NOMO-1 treated with DMSO at 0.1 percent for 48 hours (cell line): ENCODE measurements at regions not wholly inside any gene's neighbourhood (a gene's known extent, or its start where the extent isn't known, plus 50 kb on each side); places are given as distances from the start of the nearest gene placed in this dataset.

Source experiments
- DNase-seq: peaks from one replicate; lab custom pipeline; 2025; ENCODE audit not compliant: unreplicated experiment; lab: John Stamatoyannopoulos, UW

DNA sequence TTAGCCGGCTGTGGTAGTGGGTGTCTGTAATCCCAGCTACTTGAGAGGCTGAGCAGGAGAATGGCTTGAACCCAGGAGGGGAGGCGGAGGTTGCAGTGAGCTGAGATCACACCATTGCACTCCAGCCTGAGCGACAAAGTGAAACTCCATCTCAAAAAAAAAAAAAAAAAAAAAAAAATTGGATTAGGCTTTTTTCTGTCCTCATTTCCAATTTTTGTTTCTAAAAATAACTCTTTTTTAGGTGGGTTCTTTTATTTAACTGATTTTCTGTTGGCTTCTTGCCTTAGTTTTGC is 863.7 kb downstream of the LRFN5 start:
- DNase-seq = no peak

DNA sequence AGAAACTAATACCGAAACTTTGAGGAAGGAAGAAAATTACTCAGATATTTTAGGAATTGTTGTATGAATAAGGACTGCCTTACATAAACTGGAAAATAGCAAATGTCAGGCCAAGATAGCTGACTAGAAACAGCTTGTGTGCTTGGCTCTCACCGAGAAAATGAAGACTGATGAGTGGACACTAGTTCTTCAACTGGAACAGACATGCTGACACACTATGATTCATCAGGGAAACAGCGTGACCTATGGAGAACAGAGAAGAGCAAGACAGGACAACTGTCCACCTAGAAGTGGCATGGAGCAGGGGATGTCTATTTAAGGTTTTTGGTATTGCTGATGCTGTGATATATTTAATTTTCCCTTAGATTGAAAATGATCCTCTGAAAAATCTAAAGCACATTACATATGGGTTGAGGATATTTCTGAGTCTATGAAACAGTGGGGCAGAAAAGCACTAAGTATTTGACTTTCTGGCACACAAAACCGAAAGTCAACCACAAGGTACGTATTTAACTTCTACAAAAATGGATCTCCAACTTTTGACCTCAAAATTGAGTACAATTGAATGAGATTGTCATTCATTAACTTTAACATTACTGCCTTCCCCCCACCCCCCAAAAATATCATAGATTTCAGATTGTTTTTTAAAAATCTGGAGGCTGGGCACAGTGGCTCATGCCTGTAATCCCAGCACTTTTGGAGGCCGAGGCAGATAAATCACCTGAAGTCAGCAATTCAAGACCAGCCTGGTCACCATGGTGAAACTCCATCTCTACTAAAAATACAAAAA is 863.2 kb downstream of the LRFN5 start:
- DNase-seq = no peak

DNA sequence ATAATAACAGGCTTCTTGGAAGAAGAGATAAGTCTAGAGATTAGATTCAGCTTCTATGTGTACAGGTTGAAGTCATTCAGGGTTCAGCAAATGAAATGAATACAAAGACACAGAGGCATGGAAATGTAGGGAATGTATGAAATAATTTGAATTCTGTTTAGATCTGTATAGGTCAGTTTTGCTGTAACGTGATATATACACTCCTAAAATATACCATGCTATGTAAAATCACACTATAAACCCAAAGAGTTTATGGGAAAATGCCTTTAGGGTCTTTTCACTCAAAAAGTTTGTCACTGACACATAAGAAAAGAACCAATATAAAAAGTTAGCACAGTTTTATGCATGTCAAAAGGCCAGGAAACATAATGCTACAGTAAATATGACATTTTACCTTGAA is 854.0 kb downstream of the LRFN5 start:
- DNase-seq = no peak

DNA sequence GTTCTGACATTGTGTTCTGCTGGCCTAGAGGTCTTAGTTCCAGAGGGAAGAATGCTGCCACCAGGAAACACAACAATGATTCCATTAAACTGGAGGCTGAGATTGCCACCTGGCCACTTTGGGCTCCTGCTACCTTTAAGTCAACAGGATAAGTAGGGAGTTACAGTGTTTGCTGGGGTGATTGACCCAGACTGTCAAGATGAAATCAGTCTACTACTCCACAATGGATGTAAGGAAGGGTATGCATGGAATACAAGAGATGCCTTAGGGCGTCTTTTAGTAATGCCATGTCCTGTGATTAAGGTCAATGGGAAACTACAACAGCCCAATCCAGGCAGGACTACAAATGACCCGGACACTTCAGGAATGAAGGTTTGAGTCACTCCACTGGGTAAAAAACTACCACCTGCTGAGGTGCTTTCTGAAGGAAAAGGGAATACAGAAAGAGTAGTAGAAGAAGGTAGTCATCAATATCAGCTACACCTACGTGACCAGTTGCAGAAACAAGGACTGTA is 852.6 kb downstream of the LRFN5 start:
- DNase-seq = no peak

DNA sequence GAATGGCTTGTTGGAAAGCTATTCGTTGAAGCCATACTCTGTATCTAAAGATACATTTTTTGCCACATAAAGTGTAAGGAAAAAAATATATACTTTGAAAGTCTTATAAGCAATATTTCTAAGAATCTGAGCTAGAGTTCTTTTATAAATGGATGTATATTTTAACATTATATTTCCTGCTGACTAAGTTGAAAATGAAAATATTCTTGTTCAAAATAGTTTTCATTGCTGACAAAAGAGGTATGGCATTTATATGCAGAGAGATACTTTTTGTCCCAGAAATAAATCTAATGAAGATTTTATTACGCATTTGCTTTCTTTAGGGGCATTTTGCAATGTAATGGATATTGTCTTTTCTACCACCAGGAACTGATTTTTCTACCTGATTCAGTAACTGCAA is 834.9 kb downstream of the LRFN5 start:
- DNase-seq = no peak

DNA sequence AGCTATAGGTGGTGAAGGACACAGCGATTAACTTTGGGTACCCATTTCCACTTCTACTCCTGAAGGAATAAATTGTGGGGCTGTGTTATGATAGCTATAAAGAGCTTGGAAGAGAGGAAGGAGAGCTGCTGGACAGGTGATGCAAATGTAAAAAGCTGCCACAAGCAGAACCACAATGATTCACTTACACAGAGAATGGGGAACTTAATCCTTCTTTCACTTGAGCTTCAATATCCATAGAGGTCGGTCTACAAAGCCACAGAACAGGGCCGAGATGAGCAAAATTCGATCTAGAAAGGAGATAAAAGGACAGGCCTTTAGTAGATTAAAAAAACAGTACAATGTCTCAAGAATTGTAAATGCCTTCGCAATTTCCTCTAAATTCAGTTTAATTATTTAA is 831.1 kb downstream of the LRFN5 start:
- DNase-seq = peak; percentile 82

DNA sequence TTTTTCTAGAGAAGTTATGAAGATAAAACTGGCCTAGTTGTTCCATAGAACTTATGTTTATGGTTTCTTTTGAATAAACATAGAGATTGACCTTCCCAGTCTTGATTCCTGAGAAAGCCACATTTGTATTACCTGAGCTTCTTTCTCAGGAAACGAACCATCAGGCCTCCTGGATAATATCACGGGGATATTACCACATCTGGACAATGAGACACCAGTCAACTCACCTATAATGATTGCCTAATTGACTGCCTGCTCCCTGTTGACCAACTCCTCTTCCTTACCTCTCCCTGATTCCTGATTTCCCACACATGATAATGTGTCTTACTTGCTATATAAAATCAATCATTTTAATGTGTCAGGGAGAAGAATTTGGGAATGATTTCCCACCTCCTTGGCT is 822.7 kb downstream of the LRFN5 start:
- DNase-seq = no peak

DNA sequence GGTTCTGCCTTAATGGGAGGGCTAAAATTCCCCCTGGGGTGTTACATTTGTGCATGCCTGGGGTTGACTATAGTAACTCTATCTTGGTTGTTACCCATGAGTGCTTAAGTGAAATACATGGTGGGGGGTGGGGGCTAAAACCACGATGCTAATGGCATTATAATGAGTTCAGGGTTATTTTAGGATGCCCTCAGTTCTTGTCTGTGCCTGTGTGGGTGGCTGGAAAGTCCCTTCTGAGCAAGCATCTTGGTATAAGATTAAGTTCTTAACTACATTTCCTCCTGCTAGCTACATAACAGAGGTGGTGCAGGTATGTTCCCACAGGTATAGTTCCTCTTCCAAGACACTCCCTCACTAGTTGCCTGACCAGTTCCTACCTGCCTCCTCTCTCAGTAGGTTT is 822.3 kb downstream of the LRFN5 start:
- DNase-seq = no peak

DNA sequence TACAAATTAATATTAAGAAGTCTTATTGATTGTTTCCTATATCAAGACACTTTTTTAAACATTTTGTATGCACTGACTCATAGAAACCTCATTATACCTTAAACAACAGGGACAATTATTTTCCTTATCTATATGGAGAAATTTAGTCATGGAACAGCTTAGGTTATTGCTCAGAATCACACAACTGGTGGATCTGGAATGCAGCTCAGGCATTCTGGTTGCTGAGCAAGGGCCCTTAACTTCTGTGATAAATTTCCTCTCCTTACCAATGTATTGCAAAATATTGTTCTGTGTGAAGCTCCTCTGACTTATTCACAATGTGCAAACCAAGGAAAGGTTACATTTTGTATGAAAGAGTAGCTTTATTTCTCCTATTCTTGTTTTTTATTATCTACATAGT is 817.8 kb downstream of the LRFN5 start:
- no peak for DNase-seq

DNA sequence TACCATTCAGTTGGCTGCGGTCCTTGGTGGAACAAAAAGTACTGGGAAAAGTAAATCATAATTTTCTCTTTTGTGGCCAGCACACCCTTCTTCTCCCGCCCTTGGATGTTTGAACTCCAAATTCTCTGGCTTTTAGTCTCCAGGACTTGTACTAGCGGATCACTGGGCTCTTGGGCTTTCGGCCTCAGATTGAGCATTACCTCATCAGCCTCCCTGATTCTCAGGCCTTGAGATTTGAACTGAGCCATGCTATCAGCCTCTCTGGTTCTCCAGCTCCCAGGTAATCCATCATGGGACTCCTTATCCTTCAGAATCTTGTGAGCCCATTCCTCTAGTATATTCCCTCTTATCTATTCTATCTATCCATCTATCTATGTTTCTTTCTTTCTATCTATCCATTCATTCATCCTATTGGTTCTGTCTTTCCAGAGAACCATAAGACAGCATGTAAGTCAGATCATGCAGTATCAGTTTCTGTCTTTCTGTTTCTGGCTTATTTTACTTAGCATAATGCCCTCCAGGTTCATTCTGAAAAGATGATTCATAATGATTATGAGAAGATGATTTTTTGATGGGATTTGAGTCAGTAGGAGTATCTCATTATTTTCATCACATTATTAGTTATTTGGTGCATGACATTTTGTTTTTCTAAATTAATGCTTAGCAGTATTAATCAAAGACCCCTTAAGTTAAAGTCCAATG is 814.9 kb downstream of the LRFN5 start:
- no peak for DNase-seq

DNA sequence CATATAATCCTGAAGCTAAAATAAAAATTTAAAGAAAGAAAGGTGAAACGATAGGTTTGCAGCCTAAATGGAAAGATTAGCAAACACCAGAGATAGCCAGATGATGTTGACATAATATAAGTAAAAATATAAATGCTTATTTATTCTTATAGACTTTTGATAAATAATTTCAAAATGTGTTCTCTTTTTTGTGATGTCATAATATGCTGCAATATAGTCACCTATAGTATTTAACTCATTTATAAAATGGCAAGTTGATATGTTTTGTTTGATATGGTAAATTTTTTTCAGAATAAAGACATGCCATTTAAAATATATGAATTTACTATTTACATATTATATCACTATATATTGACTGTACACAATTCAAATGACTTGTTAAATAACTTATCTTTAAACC is 813.4 kb downstream of the LRFN5 start:
- no peak for DNase-seq

DNA sequence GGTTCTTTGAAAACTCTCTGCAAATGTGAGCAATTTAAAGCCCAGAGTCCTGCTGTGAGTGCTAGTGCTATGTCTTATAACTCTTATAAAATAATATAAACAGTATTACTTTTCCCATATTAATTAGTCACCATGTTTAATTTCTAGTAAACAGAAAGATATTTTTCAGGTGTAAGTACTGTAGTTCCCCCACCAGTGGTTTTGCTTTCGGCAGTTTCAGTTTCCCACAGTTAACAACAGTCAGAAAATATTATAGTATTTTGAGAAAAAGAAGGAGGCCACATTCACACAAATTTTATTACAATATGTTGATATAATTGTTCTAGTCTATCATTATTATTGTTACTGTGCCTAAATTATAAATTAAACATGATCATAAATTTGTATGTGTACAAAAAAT is 800.5 kb downstream of the LRFN5 start:
- DNase-seq = no peak

DNA sequence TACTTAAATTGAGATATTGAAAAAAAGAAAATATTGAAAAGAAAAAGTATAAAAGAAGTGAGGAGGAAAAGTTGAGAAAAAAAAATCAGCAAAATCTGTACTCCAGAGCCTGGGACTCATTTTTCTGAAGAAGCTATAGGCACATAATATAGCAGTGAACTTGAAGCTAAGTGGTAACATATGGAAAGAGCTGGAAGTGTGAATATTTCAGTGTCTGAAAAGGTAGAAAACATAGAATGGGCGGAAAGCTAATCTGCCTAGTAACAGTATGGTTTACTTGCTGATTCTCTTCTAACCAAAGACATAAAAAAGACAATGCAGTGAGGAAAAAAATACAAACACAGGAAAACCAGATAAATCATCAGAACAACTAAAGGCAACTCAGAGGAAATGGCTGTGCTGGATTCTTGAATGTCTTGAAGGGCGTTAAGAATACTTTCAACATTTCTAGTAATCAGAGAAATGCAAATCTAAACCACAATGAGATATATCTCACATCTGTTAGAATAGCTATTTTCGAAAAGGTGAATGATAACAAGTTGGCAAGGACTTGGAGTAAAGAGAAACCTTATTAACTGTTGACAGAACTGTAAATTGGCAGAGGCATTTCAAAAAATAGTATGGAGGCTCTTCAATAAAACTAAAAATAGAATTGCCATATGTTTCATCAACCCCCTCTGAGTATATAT is 784.6 kb downstream of the LRFN5 start:
- no peak for DNase-seq

DNA sequence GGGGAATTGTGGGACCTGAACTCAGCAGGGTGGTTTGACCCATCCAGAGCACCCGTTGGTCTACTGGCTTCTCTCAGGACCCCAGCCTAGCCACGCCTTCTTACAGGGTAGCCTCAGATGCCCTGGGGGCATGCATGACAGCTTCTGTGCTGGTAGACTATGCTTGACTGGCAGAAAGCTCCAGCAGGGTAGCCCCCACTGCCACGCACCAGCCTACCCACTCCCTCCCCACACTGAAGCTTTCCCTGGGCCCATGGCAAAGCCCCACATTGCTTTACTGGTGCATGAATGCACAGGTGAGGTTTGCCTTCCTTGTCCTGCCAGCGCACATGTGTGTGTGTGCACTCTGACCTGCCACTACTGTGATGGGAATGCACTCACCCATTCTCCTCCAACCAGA is 772.2 kb downstream of the LRFN5 start:
- no peak for DNase-seq

DNA sequence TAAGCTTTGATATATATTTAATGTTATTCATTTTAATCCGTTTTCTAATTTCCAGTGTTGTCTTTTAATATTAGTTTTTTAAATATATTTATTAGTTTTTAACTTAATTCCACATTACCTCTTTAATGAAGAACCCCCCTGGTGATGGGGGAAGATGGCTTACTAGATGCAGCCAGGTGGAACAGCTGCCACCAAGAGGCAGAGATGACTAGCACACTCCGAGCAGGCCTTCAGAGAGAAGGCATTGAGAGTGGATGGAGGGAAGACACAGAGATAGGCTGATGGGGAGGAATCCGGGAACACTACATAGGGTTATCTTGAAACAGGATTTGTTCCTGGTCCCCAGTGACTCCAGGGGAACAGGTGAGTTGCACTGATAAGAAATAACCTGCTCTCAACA is 771.6 kb downstream of the LRFN5 start:
- DNase-seq = no peak

DNA sequence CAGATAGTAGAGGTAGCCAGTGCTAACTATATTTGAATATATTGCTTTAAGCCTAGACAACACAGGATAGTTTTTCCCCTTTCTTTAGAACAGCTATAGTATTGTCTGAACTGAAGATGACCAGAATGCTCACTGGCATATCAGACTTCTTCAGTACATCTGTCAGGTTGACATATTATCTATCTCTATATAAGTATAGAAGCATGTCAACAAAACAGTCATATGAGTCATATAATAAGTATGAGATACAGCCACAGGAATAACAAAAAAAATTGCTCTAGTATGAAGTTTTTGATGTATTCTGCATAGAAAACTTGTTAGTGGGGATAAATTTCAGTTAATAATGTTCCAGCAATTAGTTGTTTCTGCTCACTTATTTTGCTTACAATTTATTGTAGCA is 767.7 kb downstream of the LRFN5 start:
- DNase-seq = no peak

DNA sequence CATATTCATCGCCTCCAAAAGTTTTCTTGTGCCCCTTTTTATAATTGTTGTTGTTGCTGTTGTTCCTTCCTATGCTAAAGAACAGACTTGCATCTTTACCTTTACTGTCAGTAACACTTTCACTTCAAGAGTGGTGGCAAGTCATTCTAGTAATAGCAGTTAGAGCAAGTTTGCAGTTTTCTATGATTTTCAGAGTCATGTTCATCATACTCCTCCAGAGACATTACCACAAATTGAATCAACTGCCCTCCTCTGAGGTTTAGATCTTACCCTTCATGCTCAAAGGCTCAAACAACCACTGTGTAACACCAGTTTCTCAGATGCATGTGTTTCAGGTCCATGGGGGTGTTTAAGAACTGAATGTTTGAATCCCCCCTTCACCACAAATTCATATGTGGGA is 763.4 kb downstream of the LRFN5 start:
- DNase-seq = no peak

DNA sequence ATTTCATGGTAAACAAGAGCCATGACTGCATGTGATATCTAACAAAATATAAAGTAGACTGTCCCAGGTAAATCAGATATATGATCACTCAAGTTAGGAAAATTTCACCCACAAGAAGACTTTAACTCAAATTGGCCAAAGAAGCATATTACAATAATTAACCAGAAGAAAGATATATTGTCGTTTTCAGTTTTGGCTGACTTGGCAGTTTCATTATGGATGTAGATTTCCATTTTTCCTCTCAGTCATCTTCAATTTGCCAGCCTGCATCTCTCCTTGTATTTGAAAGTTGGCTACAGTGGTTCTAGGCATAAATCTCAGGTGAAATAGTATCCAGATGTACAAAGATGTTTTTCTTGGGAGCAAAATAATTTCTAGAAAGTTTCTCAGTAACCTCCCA is 761.6 kb downstream of the LRFN5 start:
- no peak for DNase-seq

DNA sequence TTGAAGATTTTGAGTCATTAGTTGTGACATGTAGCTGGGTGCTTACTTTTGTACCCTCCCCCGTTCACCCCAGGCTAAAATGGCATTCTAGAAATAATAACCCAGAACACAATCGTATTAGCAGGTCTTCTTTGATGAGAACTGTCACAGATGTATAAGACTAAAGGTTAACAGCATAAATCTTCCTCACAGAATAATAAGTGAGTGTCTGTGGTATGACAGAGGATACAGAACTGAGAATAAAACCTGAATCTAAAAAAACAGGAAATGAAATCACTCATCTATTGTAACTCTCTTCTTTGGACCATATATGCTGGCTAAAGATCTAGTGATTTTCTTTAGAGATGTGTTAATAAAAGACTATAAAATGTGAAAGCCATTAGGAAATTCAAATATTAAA is 746.6 kb downstream of the LRFN5 start:
- DNase-seq = peak; percentile 70

DNA sequence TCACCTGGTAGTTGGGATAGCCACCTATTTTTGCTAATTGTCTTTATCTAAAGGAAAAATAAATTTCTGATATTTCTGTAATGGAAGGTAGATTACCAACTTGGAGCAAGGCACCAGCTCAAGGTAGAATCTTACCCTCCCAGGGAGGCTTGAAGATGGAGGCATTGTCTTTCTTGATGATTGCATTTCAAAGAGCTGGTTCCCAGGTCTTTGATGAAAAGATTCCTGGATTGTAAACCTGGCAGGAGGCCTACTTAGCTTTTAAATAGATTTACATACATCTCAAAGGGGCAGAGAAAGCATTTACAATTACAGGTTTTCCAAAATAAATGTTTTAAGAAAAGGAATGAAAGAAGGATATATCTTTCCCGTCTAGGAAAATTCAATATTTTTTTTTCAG is 729.2 kb downstream of the LRFN5 start:
- no peak for DNase-seq

DNA sequence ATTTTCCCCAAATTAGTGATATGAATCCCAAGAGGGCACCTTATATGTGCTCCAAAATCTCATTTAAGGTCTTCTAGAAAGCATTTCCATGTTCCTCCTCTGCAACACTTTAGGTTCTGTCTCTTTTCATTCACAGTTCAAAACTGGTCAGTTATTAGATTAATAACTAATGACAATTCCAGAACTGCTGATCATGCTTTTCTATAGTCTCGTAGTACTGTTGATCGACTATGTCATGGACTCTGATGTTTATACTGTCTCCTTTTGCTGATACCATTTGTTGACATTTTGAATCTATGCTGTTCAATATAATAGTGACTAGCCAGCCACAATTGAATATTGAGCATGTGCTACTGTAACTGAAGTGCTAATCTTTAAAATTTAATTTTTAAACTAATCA is 728.3 kb downstream of the LRFN5 start:
- DNase-seq = no peak

DNA sequence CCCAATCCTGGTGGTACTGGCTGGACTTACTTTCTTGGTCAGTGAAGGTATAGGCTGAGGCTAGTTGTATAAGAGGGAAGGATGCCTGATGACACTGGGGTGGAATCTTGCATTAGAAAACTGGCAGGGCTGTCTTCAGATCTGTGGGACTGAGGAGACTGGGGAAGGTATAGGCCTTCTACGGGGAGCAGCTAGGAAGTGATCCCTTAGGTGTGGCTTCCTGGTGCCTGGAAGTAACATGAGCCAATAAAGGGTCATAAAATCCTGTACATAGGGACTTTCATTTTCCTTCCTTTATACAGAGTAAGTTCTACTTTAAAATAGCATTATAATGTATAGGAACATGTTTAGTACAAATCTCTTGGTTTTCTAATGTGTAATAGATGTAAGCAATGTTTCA is 716.8 kb downstream of the LRFN5 start:
- DNase-seq = peak; percentile 59
